ENCODE measurements at regions not wholly inside any gene's neighbourhood (a gene's known extent, or its start where the extent isn't known, plus 50 kb on each side); places are given as distances from the start of the nearest gene placed in this dataset.

DNA sequence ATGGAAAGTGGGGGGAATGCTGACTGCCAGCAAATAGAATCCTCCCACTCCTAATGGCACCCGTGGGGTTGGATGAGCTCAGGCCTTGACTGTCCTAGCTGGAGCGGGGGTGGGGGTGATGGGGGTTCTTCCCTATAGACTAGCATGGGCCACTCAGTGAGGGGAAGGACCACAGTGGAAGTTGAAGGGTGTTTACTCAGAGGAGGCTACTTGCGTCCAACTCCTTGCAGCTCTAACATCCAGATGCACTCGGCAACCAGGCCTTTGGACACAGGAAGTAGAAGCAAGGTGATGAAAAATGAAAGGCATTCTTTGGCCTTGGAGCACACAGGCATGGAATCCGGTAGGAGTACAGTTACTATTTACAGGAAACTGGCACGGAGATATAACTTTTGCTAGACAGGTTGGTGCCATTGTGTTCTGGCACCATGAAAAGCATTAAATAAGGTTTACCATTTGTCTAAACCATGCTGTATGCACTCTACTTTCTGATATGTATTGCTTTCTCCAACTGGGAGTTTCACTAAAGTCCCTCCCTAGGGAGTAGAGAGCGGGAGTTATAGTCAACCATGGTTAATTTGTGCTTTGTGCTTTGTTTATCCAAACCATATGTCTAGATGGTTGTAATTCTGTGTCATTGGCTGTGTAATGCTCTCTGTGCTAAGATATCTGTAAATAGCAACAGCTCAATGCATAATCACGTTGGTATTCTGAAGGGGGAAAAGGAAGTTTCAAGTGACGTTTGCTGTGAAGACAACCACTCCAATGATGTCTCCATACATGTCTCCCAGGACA is 125.3 kb downstream of the TSHZ3 start:
- no peak for DNase-seq (ENCODE audit: low read depth, low spot score)

- DNase-seq (ENCODE audit: low read depth, low spot score) = peak; percentile 50
Observed at GRCh38 chr19:31220540-31220939, 128.7 kb downstream of the TSHZ3 start.

DNA sequence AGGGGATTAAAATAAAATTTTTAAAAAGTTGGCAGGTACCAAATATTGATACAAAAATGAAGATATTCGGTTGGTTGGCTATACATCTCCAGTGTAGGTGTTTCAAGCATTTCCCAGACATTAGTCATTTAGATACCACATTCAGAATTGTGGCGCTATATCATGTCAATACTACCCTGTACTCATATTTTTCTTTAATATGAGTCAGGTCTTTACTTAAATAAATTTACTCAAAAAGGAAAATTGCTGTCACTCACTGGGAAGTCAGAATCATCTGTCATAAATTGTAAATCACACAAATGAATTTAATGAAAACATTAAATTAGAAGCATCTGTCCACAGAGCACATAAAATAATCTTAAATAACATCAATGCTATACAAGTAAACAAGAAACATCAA is 134.2 kb downstream of the TSHZ3 start:
- DNase-seq (ENCODE audit: low read depth, low spot score) = no peak

GRCh38 chr19:31214086-31214485 is 135.2 kb downstream of the TSHZ3 start:
- DNase-seq (ENCODE audit: low read depth, low spot score) = no peak

GRCh38 chr19:31211088-31211487 is 138.1 kb downstream of the TSHZ3 start:
- DNase-seq (ENCODE audit: low read depth, low spot score) = no peak

- no peak for DNase-seq (ENCODE audit: low read depth, low spot score)
Observed at GRCh38 chr19:31205887-31206518, 143.2 kb downstream of the TSHZ3 start.

- DNase-seq (ENCODE audit: low read depth, low spot score) = no peak
Observed at GRCh38 chr19:31204115-31204514, 145.1 kb downstream of the TSHZ3 start.

DNA sequence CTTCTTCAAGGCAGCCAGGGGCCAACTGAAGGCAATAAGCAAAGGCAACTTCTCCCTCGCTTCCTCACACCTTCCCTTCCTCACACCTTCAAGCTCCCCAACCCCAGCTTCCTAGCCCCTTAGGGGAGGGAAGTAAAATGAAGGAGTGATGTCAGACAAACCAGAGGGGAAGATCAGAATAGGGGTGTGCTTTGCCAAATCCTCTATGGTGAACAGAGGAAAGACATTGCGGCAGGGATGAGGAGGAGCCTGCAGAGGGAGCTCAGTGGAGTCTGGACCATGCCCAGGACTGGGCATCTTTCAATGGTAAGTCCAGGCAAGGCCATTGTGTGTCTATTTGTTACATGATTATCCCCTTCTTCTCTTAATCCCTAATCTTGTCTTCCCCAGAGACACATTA is 164.0 kb downstream of the TSHZ3 start:
- DNase-seq (ENCODE audit: low read depth, low spot score) = no peak

GRCh38 chr19:31181535-31181934 is 167.7 kb downstream of the TSHZ3 start:
- DNase-seq (ENCODE audit: low read depth, low spot score) = no peak

DNA sequence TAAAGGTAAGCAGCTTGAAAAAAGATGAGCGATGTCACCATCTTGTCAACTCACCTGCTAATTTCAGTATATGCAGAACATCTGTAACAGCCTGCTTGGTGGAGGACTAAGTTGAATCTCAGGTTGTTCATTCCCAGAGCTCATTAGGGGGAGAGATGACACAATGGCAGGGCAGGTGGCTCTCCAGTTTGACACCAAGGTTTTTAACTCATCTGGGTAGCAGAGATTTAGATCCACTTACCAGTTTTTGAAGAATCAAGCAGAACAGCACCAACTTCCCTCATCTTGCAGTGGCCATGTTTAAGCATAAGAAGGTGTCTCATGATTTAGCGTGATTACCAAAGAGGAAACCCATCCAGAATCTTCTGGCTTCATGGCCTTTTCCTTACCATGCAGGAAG is 168.3 kb downstream of the TSHZ3 start:
- no peak for DNase-seq (ENCODE audit: low read depth, low spot score)

DNA sequence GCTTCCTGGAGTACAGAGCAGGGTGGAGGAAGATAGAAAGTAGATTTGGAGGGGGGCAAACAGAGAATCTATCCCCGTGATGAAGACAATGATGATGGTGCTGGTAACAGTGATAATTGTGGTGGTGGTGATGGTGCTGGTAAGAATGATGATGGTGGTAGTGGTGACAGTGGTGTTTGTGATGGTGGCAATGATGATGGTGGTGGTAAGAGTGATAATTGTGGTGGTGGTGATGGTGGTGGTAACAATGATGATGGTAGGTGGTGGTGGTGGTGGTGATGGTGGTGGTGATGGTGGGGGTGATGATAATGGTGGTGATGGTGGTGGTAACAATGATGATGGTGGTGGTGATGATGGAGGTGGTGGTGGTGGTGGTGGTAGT is 169.8 kb downstream of the TSHZ3 start:
- DNase-seq (ENCODE audit: low read depth, low spot score) = no peak

DNA sequence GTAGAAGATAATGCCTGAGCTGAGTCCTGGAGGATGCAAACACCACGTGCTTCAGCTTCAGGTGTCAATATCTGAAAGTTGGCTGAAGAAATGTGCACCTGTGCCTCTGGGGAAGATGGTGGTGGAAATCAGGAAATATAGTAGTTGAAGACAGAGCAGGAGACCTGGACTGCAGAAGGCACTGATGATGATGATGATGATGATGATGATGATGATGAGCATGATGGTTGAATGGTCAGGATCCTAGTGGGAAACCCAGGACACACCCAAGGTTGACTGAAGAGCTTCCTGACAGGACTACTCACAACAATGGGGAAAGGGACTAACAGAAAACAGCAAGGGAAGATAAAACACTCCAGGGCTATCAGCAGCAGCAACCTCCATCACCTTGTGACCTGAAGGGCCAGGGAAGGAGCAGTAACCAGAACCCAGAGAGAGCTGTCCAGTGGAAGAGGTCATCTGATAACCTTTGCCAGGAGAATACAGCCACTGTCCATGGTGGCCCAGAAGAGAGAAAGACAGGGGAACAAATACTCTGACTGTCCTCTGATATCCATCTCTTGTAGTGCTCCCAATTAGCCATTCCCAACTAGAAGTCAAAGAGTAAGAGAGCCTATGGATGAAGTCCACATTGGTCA is 170.3 kb downstream of the TSHZ3 start:
- no peak for DNase-seq (ENCODE audit: low read depth, low spot score)

DNA sequence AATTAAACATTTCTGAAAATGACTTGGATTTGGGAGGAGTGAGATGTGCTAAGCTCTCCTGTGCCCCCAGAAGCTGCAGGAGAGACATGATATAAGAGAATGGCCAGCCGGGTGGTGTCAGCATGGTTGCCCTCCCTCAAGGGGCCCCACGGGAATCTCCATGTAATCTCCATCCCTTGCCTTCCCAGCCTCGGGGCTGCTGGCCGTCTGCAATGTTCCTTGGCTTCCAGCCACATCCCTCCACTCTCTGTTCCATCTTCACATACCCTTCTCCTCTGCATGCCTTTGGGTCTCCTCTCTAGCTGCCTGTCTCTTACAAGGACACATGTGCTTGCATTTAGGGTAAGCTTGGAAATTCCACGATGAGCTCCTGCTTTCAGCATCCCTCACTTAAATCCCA is 172.0 kb downstream of the TSHZ3 start:
- DNase-seq (ENCODE audit: low read depth, low spot score) = no peak

DNA sequence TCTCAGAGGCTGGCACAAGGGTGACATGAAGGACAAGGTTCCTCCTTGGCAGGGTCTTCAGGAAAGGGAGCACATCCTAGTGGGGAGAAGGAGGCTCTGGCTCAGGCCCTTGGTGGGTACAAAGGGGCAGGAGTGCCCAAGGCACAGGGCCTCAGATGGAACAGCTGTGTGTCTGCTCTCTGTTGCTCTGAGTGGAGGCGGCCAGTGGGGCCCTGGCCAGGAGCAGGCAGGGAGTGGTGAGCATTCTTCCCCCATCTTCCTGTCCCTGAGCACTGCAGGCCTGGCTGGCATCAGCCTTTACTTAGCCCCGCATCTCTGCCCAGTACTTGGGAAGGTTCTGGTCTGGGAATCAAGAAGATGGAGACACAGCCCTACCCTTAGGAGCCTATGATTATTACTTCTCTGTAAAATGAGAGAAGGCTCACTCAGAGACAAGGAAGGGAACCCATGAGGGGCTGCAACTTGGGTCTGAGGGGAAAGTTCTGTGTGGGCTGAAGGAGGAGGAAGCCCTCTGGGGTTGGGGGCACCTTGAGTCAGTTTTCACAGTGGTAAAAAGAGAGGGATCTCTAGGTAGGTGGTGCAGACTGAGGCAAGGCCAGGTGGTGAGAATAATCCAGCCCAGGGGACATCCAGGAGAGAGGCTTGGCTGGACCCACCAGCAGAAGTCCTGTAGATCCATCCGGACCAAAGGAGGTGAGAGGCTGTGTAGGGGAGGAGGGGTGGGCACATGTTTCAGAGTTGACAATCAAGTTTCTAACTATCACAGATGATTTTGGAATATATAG is 173.5 kb downstream of the TSHZ3 start:
- no peak for DNase-seq (ENCODE audit: low read depth, low spot score)

DNA sequence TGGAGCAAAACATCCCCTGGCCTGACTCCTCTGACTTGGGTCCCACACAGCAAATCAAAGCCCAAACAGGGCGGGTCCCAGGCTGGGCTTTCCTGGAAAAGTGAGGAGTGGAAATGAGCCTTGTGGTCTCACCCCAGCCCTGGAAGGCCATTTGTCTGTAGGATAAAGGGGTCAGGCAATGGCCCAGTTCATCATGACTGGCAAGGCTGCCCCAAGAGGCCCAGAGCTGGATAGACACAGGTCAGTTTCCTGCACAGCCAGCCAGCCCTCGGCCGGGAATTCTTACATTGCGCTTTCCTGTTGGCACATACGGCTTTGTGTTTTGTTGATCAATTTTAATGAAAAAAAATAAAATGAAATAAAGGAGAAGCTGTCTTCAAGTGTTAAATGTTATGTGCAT is 174.3 kb downstream of the TSHZ3 start:
- DNase-seq (ENCODE audit: low read depth, low spot score) = no peak

- DNase-seq (ENCODE audit: low read depth, low spot score) = no peak
Observed at GRCh38 chr19:31173991-31174390, 175.2 kb downstream of the TSHZ3 start.

- no peak for DNase-seq (ENCODE audit: low read depth, low spot score)
Observed at GRCh38 chr19:31171936-31172335, 177.3 kb downstream of the TSHZ3 start.

DNA sequence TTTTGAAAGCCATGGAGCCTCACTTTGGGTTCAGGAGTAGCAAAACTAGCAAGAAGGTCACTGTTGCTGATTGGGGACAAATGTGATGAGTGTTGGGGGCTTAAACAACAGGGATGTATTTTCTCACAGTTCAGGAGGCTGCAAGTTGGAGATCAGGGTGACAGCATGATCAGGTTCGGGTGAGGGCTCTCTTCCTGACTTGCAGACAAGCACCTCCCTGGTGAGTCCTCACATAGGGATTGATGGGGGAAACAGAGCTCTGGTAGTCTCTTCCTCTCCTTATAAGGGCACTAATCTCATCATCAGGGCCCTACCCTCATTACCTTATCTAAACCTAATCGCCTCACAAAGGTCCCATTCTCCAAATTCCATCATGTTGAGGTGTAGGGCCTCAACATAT is 179.2 kb downstream of the TSHZ3 start:
- no peak for DNase-seq (ENCODE audit: low read depth, low spot score)

GRCh38 chr19:31168106-31168625 is 181.1 kb downstream of the TSHZ3 start:
- no peak for DNase-seq (ENCODE audit: low read depth, low spot score)

DNA sequence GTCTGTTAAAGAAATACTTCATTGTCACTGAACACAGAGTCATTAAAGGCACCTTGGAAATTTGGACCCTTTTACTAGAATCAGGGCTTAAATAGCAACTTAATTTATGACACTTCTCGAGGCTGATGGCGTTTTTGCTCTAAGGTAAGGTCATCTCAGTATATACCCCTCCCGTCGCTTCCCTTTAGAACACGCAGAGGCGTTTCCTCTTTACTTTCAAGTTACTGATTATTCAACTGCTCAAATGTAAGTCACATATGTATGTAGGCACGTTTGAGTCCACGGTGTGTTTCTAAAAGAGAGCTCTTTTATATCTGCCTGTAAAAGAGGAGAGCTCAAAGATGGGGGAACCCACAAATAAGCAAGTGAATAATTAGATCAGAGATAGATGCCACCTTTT is 181.5 kb downstream of the TSHZ3 start:
- no peak for DNase-seq (ENCODE audit: low read depth, low spot score)

DNA sequence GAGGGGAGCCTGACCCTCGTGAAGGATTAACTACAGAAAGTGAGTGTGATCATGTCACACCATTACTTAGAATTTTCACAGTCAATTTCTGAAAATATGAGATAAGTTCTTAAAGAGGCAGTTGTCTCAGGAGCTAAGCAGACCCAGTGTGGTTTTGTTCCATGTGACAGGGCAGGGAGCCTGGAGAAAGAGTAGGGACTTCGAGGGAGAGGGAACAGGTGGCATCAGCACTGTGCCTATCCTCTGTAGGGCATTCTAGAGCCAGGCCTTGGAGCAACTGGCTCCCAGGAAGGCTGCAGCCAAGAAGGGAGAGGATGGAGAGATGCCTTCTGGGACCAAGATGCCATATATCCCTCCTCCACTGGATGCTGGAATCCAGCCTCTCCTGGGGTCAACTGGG is 183.0 kb downstream of the TSHZ3 start:
- DNase-seq (ENCODE audit: low read depth, low spot score) = no peak

DNA sequence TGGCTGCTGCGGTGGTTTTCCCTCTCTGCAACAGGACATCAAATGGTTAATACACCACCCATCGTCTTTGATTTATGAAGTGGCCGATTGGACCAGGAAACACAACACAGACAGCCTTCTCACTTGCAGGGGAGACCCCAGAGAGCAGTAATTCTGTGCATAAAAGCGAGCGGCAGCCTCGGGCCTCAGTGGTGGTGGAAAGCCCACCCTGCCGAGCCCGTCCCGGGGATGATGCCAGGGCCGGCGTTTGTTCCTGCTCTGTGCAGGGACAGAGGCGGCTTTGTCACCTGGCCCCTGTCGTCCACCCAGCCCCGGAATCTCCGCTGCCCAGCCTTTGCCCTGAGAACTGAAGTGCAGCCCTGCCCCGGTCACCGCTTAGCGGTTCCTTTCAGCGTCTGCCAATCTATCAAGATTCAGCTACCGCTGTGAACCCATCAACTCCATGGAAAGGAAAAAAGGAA is 184.4 kb downstream of the TSHZ3 start:
- DNase-seq (ENCODE audit: low read depth, low spot score) = no peak
